Kidney (tissue), 13 donors: ENCODE measurements at regions not wholly inside any gene's neighbourhood (a gene's known extent, or its start where the extent isn't known, plus 50 kb on each side); places are given as distances from the start of the nearest gene placed in this dataset.
A peak's percentile ranks its signal among the peaks of the same experiment; 100 is the strongest.

Experiments
- DNase-seq, 5 donors: peaks; one replicate each; pipeline ENCODE4 v3.0.0-alpha.2; 2013 to 2020
- FAIRE-seq: peaks from 2 replicates; lab custom pipeline; 2012; peaks lifted over from hg19 to GRCh38; lab: Jason Lieb, UNC
- H3K27ac ChIP-seq, 2 donors: one replicate each; pipeline ENCODE4 v1.7.0; 2013; ENCODE audit warnings: low read depth in 2 of 2, low read length in 2 of 2, inconsistent platforms in 1 of 2
- H3K27me3 ChIP-seq: one replicate; pipeline ENCODE4 v1.7.1; 2013; ENCODE audit warnings: low read length, inconsistent platforms; ENCODE audit not compliant: control insufficient read depth, insufficient read depth
- H3K36me3 ChIP-seq, 3 donors: one replicate each; pipeline versions ENCODE4 v1.7.0 to v1.7.1; 2013; ENCODE audit warnings: low read length in 3 of 3, control low read depth in 1 of 3, inconsistent platforms in 1 of 3; ENCODE audit not compliant: insufficient read depth in 3 of 3, control insufficient read depth in 2 of 3
- H3K4me1 ChIP-seq, 3 donors: one replicate each; pipeline versions ENCODE4 v1.7.0 to v1.7.1; 2013; ENCODE audit warnings: low read length in 3 of 3, inconsistent platforms in 1 of 3, low read depth in 1 of 3; ENCODE audit not compliant: control insufficient read depth in 2 of 3, insufficient read depth in 2 of 3
- H3K4me3 ChIP-seq, 3 donors: one replicate each; pipeline versions ENCODE4 v1.7.0 to v1.8.1; 2013; ENCODE audit warnings: low read length in 3 of 3, control low read depth in 1 of 3, inconsistent platforms in 1 of 3
- H3K9ac ChIP-seq, 3 donors: one replicate each; pipeline versions ENCODE4 v1.7.0 to v1.7.1; 2013; ENCODE audit warnings: low read length in 3 of 3, control low read depth in 1 of 3, inconsistent platforms in 1 of 3
- H3K9me3 ChIP-seq, 3 donors: one replicate each; pipeline versions ENCODE4 v1.7.0 to v1.7.1; 2013; ENCODE audit warnings: low read length in 3 of 3, control low read depth in 1 of 3, inconsistent platforms in 1 of 3; ENCODE audit not compliant: control insufficient read depth in 2 of 3, insufficient read depth in 1 of 3
- CTCF ChIP-seq: IDR thresholded peaks from 3 replicates; pipeline ENCODE4 v1.5.1; 2012; ENCODE audit warnings: mild to moderate bottlenecking, moderate library complexity, borderline replicate concordance; ENCODE audit not compliant: insufficient read depth; ENCODE audit errors: extremely low read depth
- intact Hi-C: fragments of 100-400 bp; cut with DNase I; formaldehyde crosslinking; loops from one replicate; pipeline ENCODE4 v1.11.1; 2022
- donor health status: control.
- donor health status: control.
- donor health status: control.
- donor health status: control.
- donor health status: control.
- donor health status: DM: yes; HTN: yes; CAD: no.
- donor health status: Normal renal cell carcinoma (clear cell type).

GRCh38 chr22:25366876-25367466 lies 147.5 kb downstream of the CRYBB2 start:
- DNase-seq = peak in 1 of 5 donors; percentile 59
- Histone ChIP-seq H3K27me3 (no peaks in the 10 kb centered on the region), H3K36me3 (peaks cover 0 to 3% (median 0%) of the 10 kb centered on the region in 3 donors), H3K27ac (no peak overlapping the region), H3K4me1 (peaks cover 0 to 18% (median 2%) of the 10 kb centered on the region in 3 donors), H3K9ac (no peak overlapping the region), H3K9me3 (no peaks in the 10 kb centered on the region), H3K4me3 (no peak overlapping the region)
- intact Hi-C loops = no loop called here
- FAIRE-seq = no peak
- no peak for TF ChIP-seq CTCF

- Histone ChIP-seq H3K27ac (no peak overlapping the region), H3K4me1 (peaks cover 0 to 15% (median 2%) of the 10 kb centered on the region in 3 donors), H3K27me3 (no peaks in the 10 kb centered on the region), H3K9ac (no peak overlapping the region), H3K9me3 (no peaks in the 10 kb centered on the region), H3K36me3 (peaks cover 0 to 4% (median 0%) of the 10 kb centered on the region in 3 donors), H3K4me3 (no peak overlapping the region)
- peak in 1 of 5 donors; percentile 69 for DNase-seq
- no peak for TF ChIP-seq CTCF
- intact Hi-C loops = no loop called here
- no peak for FAIRE-seq
Observed at GRCh38 chr22:25367756-25368155, 148.3 kb downstream of the CRYBB2 start.

- Histone ChIP-seq H3K27me3 (no peaks in the 10 kb centered on the region), H3K36me3 (peaks cover 0 to 4% (median 0%) of the 10 kb centered on the region in 3 donors), H3K27ac (no peak overlapping the region), H3K4me1 (peaks cover 0 to 14% (median 2%) of the 10 kb centered on the region in 3 donors), H3K4me3 (no peak overlapping the region), H3K9ac (no peak overlapping the region), H3K9me3 (no peaks in the 10 kb centered on the region)
- FAIRE-seq (no peak), DNase-seq (peak in 1 of 5 donors; percentile 72)
- intact Hi-C loops = no loop called here
- TF ChIP-seq CTCF = no peak
Observed at GRCh38 chr22:25368271-25368670, 148.8 kb downstream of the CRYBB2 start.

- Histone ChIP-seq H3K4me1 (peaks cover 0 to 14% (median 0%) of the 10 kb centered on the region in 3 donors), H3K9me3 (no peaks in the 10 kb centered on the region), H3K9ac (no peak overlapping the region), H3K27me3 (no peaks in the 10 kb centered on the region), H3K36me3 (peaks cover 0 to 4% (median 0%) of the 10 kb centered on the region in 3 donors), H3K4me3 (no peak overlapping the region), H3K27ac (no peak overlapping the region)
- intact Hi-C loops = no loop called here
- DNase-seq (peak in 2 of 5 donors; percentile 9 to 24), FAIRE-seq (no peak)
- TF ChIP-seq CTCF = no peak
Observed at GRCh38 chr22:25369041-25369440, 149.6 kb downstream of the CRYBB2 start.
